BJ (cell line): ENCODE measurements at regions not wholly inside any gene's neighbourhood (a gene's known extent, or its start where the extent isn't known, plus 50 kb on each side); places are given as distances from the start of the nearest gene placed in this dataset.

Source experiments
- CTCF ChIA-PET: fragments of 350-600 bp; formaldehyde crosslinking; extraction: SDS; loops from one replicate; lab custom pipeline; 2021; ENCODE audit warnings: antibody characterized with exemption, inconsistent platforms; lab: Yijun Ruan, JAX
- POLR2A ChIA-PET: fragments of 300-600 bp; sonication (Branson Sonifier 250); formaldehyde crosslinking; extraction: SDS; loops from one replicate; lab custom pipeline; 2021; ENCODE audit warnings: antibody characterized with exemption; lab: Charles Lee
- DNase-seq: peaks from one replicate; pipeline ENCODE4 v3.0.0-alpha.2; 2011; ENCODE audit warnings: low read depth
- H3K27me3 ChIP-seq: 2 replicates; pipeline ENCODE4 v1.6.0; 2011; ENCODE audit warnings: low read length; ENCODE audit not compliant: control insufficient read depth, insufficient read depth
- H3K36me3 ChIP-seq: 2 replicates; pipeline ENCODE4 v1.5.1; 2011; ENCODE audit warnings: low read length; ENCODE audit not compliant: control insufficient read depth, insufficient read depth
- H3K4me3 ChIP-seq: 2 replicates; pipeline ENCODE4 v1.5.1; 2011; ENCODE audit warnings: low read depth, mild to moderate bottlenecking, control low read depth, low read length
- TF ChIP-seq, protein P1 (sequence below): IDR thresholded peaks from 2 replicates; pipeline ENCODE4 v1.5.1; 2011; ENCODE audit warnings: low read depth, mild to moderate bottlenecking, control low read depth, inconsistent platforms, low read length, moderate library complexity; ENCODE audit not compliant: insufficient read depth

DNA sequence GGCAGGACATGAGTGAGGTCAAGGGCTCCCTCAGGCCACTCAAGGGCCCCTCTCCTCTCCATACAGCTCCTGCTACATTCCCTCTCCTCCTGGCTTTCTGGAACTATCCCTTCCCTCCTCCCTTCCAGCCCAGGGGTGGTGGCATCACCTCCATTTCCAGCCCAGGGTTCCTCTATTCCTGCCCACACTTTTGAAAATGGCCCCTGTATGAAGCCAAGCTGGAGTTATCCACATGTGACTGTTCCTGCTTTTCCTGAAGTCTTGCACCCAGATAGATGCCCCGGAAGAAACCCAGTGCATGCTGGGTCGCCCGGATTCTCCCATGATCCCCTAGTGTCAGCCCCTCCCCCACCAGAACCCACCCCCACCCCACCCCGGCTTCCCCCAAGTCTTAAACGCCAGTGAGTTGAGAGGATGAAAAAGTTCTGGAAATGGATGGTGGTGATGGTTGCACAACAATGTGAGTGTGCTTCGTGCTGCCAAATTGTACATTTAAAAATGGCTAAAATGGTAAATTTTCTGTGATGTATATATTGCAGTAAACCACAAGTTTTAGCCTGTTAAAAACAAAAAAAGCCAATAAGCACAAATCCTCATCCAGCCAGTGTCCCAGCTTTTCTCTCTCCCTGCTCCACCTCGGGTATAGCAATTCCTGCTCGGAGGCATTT is 136.9 kb downstream of the SCARB1 start:
- no peaks in the 10 kb centered on the region for H3K36me3 ChIP-seq
- POLR2A ChIA-PET: interaction anchor here (0.5 kb wide), 1 partner anchor 16 kb away, joined by 4 read pairs; no protein-coding TSS in a partner anchor
- no peak overlapping the region for H3K4me3 ChIP-seq
- H3K27me3 ChIP-seq: no peaks in the 10 kb centered on the region
- CTCF ChIA-PET: interaction anchor here (0.6 to 1.2 kb wide), 5 partner anchors 11 to 732 kb away, joined by 3 to 4 read pairs (median 3); no protein-coding TSS in a partner anchor
- DNase-seq: no peak
- TF ChIP-seq, protein P1, sequence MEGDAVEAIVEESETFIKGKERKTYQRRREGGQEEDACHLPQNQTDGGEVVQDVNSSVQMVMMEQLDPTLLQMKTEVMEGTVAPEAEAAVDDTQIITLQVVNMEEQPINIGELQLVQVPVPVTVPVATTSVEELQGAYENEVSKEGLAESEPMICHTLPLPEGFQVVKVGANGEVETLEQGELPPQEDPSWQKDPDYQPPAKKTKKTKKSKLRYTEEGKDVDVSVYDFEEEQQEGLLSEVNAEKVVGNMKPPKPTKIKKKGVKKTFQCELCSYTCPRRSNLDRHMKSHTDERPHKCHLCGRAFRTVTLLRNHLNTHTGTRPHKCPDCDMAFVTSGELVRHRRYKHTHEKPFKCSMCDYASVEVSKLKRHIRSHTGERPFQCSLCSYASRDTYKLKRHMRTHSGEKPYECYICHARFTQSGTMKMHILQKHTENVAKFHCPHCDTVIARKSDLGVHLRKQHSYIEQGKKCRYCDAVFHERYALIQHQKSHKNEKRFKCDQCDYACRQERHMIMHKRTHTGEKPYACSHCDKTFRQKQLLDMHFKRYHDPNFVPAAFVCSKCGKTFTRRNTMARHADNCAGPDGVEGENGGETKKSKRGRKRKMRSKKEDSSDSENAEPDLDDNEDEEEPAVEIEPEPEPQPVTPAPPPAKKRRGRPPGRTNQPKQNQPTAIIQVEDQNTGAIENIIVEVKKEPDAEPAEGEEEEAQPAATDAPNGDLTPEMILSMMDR: no peak

- ChIA-PET POLR2A (no interaction called here), CTCF (interaction anchor here (0.6 to 1.2 kb wide), 3 partner anchors 10 to 40 kb away, joined by 3 to 4 read pairs (median 3); no protein-coding TSS in a partner anchor)
- no peak overlapping the region for H3K4me3 ChIP-seq
- DNase-seq: no peak
- H3K36me3 ChIP-seq: no peaks in the 10 kb centered on the region
- H3K27me3 ChIP-seq: no peaks in the 10 kb centered on the region
- TF ChIP-seq, protein P1: no peak
These were observed 137.9 kb downstream of the SCARB1 start for GRCh38 chr12:124725597-124726237.

- TF ChIP-seq, protein P1: no peak
- CTCF ChIA-PET: no interaction called here
- Histone ChIP-seq H3K4me3 (no peak overlapping the region), H3K36me3 (no peaks in the 10 kb centered on the region), H3K27me3 (no peaks in the 10 kb centered on the region)
- POLR2A ChIA-PET: no interaction called here
- DNase-seq: no peak
These were observed 138.6 kb downstream of the SCARB1 start for GRCh38 chr12:124725099-124725498.

- no peak for DNase-seq
- TF ChIP-seq, protein P1: no peak
- Histone ChIP-seq H3K27me3 (0 out of 2 replicates have a peak, but pooled peaks cover 1% of the 10 kb centered on the region), H3K36me3 (no peaks in the 10 kb centered on the region), H3K4me3 (no peak overlapping the region)
- CTCF ChIA-PET: interaction anchor here (0.7 to 1.9 kb wide), 3 partner anchors 11 to 44 kb away, joined by 3 to 5 read pairs (median 4); no protein-coding TSS in a partner anchor
- POLR2A ChIA-PET: no interaction called here
These were observed 140.8 kb downstream of the SCARB1 start for GRCh38 chr12:124722878-124723277.

DNA sequence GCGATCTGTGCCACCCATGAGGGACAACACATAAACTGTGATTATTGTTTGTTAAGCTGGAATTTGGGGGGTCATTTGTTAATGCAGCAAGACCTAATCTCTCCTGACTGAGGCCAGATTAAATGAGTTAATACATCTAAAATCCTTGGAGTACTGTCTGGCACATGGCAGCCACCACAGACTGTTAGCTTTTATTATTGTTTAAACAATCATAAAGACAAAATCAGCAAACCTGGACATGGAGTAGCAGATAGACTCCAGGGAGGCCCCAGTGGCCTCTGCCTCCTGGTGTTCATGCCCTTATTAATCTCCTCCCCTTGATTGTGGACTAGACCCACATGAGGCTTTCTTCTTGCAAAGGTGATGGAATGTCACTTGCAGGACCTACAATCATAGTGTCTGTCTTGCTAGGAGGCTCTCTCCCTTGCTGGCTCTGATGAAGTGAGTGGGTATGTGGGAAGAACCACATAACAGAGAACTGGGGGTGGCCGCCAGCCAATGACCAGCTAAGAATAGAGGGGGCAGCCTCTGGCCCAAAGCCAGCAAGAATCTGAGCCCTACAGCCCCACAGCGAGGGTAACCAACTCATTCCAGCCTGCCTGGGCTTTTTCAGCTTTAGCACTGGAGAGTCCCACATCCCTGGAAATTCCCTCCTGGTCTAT is 142.0 kb downstream of the SCARB1 start:
- no peak for DNase-seq
- CTCF ChIA-PET: interaction anchor here (1.0 to 2.2 kb wide), 5 partner anchors 11 to 689 kb away, joined by 3 to 6 read pairs (median 5); no protein-coding TSS in a partner anchor
- H3K4me3 ChIP-seq: no peak overlapping the region
- POLR2A ChIA-PET: no interaction called here
- TF ChIP-seq, protein P1: no peak
- no peaks in the 10 kb centered on the region for H3K36me3 ChIP-seq
- 0 out of 2 replicates have a peak, but pooled peaks cover 1% of the 10 kb centered on the region for H3K27me3 ChIP-seq
